CD4-positive, alpha-beta T cell treated with Interleukin-4 for 1 hour (primary cell): ENCODE measurements at regions not wholly inside any gene's neighbourhood (a gene's known extent, or its start where the extent isn't known, plus 50 kb on each side); places are given as distances from the start of the nearest gene placed in this dataset.
"Not testable (repeated sequence)": the region's sequence is repeated elsewhere in the genome, so short reads cannot be mapped to it uniquely, and the experiment has no call there.

Source experiments
- DNase-seq, 2 donors: peaks; one replicate each; pipeline ENCODE4 v3.0.0-alpha.2; 2020 to 2022

GRCh38 chr7:94109556-94109955 lies 105.4 kb upstream of the BET1 start:
- DNase-seq, result no peak

DNA sequence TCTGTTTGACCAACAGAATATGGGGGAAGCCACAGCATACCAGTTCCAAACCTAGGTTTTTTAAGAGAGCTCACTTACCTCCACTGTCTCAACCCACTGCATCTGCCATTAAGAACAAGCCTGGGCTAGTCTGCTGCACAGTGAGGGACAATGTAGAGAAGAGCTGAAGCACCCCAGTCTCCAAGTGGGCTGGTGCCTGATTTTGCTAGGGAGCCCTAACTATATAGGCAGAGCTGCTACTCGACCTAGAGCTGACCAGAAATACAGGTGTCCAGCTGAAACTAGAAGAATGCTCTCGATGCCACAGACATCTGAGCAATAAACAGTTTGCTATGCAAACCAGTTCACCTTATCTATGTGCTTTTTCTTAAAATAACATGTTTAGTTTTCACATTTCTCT lies 106.9 kb upstream of the BET1 start:
- no peak for DNase-seq

- DNase-seq, result no peak
Observed at GRCh38 chr7:94115316-94115715, 111.2 kb upstream of the BET1 start.

DNA sequence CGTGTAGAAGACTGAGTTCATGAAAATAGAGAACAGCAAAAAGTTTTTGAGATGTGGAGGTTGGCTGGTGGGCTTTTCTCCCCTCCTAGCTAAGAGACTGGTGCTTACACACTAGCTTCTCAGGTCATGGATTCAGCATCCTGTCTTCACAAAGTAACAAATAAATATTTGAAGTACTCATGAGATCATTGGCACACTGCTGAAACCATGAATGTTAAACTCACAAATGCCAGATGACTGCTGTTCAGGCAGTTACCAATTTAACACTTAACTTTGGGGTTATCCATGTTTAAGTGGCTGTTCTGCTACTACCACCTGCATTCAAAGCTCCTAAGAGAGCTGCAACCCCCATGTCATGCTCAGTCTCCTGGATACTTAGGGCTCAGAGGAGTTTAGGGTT lies 119.0 kb upstream of the BET1 start:
- no peak for DNase-seq

DNA sequence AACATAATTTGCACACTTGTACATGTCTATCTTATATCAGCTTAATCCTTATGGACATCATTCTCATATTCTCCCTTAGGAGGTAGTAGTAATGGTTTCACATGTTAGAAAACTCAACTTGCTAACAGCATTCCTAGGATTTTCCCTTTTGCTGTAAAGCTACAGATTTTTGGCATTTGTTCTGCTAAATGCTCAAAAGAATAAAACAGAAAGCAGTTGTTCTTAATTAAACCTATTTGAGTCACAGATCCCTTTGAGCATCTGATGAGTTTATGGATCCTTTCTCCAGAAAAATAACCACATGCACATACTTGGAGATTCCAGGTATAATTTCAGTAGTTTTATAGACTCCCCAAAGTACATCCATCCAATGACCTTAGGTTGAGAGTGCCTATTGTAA lies 122.9 kb upstream of the BET1 start:
- DNase-seq, result no peak

DNA sequence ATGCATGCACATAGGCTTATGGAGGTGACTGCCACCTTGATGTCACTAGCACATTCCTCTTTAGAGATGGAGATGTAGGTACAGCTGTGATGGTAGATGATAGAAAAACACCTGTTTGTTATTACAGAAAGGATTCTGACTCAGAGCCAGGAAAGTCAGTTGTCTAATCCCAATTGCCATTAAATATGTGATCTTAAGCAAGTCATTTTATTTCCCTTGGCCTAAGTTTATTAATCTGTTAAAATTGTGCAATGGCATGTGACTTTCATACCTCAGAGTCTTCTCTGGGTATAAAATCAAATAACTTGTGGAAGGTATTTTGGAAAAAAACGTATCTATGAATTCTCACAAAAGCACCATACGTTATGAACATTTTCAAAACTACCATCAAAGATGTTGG lies 123.9 kb upstream of the BET1 start:
- no peak for DNase-seq

DNA sequence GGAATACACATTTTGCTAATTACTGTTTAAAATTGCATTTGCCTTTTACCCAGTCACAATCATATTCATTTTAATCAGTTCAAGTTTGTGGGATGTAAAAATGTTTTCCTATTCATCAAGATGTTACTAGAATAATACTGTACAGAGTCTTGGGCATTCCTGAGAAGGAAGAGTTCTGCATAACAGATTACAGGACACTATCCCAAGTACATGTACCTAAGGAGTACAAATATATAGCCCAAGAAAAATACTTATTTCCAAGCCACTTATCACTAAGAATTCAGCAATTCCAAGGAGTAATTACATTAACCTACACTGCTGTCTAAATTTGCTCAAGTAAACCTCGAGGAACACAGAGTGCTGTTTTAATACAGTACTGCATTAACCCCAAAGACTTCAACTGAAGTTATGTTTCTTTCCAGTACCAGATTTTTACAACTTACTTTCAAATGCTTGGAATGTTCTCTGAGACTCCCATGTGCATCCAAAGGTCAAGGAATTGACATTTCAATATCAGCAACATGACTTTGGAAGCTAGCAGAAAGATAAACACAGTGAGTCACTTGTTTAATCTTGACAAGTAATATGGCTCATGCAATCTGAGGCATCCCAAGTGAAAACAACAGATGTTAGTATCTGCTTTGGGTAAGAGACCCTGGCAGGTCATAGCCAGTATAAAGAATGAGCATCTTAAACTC lies 125.4 kb upstream of the BET1 start:
- DNase-seq, result no peak

GRCh38 chr7:94130716-94131115 lies 126.6 kb upstream of the BET1 start:
- no peak for DNase-seq

DNA sequence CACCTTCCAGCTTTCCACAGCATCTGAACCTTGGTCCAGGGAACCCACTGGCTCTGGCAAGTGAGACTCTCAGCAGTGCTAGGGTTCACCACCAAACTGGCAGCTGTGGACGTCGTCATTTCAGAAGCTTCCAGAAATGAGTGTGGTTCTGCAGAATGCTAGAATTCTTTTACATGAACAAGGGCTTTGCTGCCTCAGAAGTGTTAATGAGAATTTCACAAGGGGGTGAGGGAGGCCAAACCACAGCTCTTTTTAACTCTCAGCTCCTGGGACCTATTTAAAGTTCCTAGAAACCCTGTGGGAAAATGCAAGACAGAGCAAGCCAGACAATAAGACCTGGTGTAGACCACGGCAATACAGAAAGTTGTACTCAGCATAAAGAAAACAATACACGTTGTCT lies 129.3 kb upstream of the BET1 start:
- DNase-seq, result no peak

DNA sequence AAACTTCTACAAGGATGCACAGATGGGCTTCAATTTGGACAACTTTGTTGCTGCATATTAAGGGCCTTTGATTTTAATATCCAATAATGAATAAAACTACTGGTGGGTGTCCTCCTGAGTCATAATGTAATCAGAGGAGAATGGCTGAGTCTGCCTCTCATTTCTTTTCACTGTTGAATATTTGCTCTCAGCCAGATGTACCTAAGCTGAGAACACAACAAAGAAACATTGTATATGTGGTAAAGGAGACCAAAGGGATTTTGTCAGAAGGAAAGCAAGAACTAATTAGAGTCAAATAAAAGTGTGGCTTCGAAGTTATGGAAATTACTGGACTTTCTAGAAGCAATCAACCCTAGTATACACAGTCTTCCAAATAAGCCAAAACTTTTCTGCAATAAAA lies 131.0 kb upstream of the BET1 start:
- no peak for DNase-seq

DNA sequence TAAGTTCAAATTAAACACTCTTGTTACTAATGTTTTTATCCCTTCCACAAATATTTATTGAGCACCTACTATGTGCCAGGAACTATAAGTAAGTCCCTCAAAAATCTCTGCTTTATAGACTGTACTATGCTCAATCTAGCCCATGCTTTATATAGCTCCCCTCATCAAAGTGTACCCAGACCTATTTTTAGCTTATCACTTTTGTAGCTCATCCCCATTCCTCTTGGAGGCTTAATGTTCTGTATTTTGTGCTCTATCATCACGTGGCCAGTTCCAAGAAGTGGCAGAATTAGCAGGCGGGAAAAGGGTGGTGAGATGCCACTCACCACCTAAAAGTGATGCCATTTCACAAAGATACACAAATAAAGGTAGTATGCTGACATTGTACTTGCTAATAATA lies 138.1 kb upstream of the BET1 start:
- DNase-seq, result no peak

GRCh38 chr7:94145602-94146001 lies 141.4 kb upstream of the BET1 start:
- DNase-seq, result no peak

DNA sequence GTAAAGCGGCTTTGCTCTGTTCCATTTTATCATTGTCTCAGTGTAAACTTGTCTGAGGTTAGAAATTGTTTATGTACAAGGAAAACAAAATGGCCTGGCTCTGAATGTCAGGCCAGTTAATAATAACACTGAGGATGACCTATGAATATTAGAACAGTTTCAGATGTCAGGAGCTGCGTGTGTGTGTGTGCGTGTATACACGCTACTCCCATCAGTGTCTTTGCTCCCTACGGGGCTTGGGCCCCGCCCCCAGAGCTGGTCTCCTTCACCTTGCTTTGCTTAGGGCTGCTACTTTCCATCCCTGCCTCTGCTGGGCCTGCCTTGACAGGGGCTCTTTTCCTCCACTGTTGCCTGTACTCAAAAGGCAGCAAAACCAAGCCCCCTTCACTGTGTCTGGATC lies 142.3 kb upstream of the BET1 start:
- no peak for DNase-seq

GRCh38 chr7:94149789-94150545 lies 145.8 kb upstream of the BET1 start:
- DNase-seq, result no peak

DNA sequence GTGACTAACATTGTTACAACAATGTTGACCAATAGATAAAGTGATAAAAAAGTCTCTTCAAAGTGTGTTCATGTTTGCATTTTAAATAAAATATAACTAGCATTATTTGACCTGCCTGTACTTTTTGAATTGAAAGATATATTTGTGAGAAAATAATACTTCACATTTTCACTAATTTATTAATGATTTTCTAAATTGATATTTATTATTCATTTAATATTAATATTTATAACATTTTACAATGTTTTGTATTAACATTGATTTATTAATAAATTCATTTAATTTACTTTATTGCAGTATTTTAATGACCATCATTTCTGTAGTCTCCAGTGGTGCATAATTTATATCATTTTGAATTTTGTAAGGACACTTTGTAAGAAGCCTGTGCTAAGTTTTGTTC lies 150.0 kb upstream of the BET1 start:
- DNase-seq, result no peak

DNA sequence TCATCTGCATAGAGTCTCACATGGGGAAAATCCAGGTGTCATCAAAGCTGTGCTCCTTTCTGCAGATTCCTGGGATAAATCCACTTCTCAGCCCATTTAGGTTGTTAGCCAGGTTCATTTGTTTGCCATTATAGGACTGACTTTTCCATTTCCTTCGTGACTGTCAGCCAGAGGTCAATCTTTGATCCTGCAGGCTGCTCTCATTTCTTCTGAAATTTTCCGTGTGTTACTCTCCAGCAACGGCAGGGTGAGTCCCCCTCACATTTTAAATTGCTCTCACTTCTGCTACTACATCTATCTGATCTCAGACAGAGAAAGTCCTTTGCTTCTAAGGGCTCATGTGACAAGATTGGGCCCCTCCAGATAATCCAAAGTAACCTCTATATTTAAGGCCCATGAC lies 150.7 kb upstream of the BET1 start:
- DNase-seq, result no peak

- not testable (repeated sequence) for DNase-seq
Observed at GRCh38 chr7:94157659-94158306, 153.6 kb upstream of the BET1 start.

GRCh38 chr7:94160719-94161435 lies 156.7 kb upstream of the BET1 start:
- DNase-seq, result no peak

GRCh38 chr7:94161476-94161875 lies 157.3 kb upstream of the BET1 start:
- DNase-seq, result no peak

GRCh38 chr7:94169682-94170081 lies 165.5 kb upstream of the BET1 start:
- no peak for DNase-seq

DNA sequence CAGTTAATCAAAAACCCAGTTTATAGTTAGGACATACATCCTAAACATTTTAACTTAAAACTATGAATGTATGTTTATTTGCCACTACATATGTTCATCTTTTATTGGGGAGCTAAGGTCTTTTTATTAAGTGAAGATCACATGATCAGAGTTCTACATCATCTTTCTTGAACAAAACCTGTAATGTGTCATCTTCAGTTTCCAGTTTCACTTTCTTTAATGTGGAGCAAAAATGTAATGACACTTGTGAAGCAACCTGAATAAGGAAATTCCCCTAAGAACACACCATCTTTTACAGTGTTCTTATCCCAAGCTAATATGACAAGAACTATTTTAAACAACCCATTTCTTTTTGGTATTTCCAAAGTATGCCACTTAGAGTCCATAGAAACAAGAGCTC lies 166.7 kb upstream of the BET1 start:
- DNase-seq, result no peak

- no peak for DNase-seq
Observed at GRCh38 chr7:94173436-94173835, 169.3 kb upstream of the BET1 start.

DNA sequence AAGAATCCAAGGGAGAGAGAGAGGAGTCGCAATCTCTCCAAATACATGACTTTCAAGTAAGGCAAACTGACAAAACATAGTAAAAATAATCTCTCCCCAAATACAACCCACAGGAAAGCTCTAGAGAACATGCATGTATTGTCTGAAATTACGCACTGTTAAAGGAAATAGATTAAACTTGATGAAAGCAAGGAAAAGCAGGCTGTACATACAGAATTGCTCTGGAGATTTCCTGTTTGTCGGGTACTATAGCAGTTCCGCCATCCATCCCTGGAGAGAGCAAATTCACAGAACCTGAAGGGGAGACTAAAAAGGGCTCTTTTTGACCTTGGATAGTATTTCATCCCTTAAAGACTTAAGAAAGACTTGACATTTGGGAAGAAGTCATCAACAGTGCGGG lies 170.2 kb upstream of the BET1 start:
- no peak for DNase-seq

GRCh38 chr7:94174956-94175355 lies 170.8 kb upstream of the BET1 start:
- DNase-seq, result no peak
